NCI-H128 (cell line): ENCODE measurements at regions not wholly inside any gene's neighbourhood (a gene's known extent, or its start where the extent isn't known, plus 50 kb on each side); places are given as distances from the start of the nearest gene placed in this dataset.
"Not testable (repeated sequence)": the region's sequence is repeated elsewhere in the genome, so short reads cannot be mapped to it uniquely, and the experiment has no call there.

Source experiments
- DNase-seq: peaks from one replicate; lab custom pipeline; 2025; ENCODE audit not compliant: unreplicated experiment; lab: John Stamatoyannopoulos, UW

- not testable (repeated sequence) for DNase-seq
These were observed 62.8 kb downstream of the SCP2D1 start for GRCh38 chr20:18876394-18876793.

DNA sequence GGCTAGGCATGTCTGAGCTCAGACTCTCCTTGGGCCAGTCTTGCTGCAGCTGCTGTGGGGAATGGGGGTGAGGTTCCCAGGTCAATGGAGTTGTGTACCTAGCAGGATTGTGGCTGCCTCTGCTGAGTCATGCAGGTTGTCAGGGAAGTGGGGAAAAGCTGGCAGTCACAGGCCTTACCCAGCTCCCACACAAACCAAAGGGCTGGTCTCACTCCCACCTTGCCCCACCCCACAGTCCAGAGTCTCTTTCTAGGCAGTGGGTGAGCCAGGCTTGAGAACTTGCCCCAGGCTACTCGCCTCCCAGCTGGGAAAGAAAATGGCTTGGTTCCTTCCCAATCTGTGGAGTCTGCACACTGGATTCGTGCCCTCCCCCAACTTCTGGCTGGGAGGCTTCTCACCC lies 65.7 kb downstream of the SCP2D1 start:
- no peak for DNase-seq

DNA sequence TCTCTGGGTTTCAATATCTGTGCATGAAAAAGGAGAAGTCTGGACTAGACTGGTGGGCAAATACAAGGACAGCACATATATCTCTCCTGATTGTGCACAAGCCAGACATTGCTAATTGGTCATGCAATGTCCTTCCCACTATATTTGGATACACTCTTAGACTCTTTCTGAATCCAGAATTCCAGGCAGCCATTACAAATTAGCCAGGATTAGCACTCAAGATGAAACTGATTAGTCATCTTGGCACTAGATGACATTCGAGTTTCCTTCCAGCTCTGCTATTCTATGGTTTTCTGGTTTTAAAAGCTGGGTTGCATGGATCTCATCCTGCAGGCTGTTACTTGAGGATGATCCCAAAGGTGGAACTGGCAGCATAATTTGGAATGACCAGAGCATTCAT lies 73.2 kb downstream of the SCP2D1 start:
- DNase-seq: no peak

GRCh38 chr20:18901980-18902737 lies 88.6 kb downstream of the SCP2D1 start:
- no peak for DNase-seq

- DNase-seq: no peak
These were observed 90.6 kb downstream of the SCP2D1 start for GRCh38 chr20:18904192-18904591.

DNA sequence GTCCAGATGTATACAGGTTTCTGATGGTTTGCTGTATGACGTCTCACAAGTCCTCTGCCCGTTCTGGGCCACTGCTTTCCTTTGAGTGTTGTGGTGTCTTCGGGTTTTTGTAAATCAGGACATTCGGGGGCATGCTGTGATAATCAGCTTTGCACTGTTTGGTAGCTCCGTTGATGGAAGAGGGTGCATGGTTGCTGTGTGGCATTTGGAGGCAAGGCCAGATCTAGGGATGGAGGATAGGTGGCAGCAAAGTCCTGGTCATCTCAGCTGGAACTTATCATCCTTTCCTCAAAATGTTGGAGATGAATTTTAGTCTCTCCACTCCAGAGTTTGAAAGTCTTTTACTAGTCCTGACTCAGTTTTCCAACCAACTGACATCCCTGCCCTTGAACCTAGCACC lies 91.0 kb downstream of the SCP2D1 start:
- no peak for DNase-seq

DNA sequence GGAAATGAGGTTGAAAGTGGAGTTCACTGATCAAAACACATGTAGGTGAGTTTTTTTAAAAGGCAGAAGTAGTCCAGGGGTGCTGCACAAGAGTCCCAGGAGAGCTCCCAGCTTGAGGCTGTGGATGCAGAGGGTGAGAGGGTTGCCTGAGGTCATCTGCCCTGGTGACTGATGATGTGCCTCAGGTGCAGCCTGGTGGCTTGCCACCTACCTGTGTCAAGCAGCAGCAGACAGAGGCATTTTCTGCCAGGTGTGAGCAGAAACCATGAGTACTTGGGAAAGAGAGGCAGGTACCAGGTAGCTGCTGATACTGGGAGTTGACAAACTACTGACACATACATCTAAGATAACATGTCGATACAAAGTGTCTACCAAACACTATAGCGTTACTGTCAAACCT lies 92.5 kb downstream of the SCP2D1 start:
- DNase-seq: no peak

- DNase-seq: no peak
These were observed 93.8 kb downstream of the SCP2D1 start for GRCh38 chr20:18907353-18907752.

DNA sequence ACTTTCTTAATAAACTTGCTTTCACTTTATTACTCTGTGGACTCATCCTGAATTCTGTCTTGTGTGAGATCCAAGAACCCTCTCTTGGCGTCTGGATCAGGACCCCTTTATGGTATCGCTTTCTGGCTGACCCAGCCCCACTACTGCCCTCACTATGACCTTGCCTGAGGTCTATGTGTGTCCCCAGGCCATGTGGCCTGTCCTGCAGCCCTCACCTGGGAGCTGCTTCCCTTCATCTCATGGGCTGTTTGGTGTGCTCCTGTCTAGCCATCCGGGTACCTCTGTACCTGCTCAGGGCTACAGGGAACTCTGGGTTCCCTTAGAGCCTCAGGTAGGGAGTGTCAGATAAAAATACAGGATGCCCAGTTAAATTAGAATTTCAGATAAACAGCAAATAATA lies 94.5 kb downstream of the SCP2D1 start:
- no peak for DNase-seq

- DNase-seq: no peak
These were observed 95.7 kb downstream of the SCP2D1 start for GRCh38 chr20:18909254-18909653.

GRCh38 chr20:18913701-18914100 lies 100.1 kb downstream of the SCP2D1 start:
- no peak for DNase-seq

DNA sequence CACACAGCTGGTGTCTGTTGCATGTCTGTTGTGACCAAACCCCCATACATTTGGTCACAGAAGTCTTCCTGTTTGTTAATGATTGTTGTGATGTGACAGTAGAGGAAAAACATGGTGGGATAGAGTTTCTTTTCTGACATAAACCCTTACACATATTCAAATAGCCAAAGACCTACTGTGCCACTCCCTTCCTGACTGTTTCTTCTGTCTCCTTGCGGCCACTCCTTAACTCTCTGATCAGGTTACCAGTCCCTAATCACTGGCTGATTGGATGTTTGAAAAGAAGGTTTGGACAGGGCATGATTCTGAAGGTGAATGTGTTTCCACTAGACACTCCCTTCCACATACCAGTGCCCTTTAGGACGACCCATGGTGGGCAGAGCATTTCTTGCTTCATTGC lies 101.2 kb downstream of the SCP2D1 start:
- no peak for DNase-seq

GRCh38 chr20:18916886-18917750 lies 103.5 kb downstream of the SCP2D1 start:
- DNase-seq: no peak

- DNase-seq: no peak
These were observed 106.4 kb downstream of the SCP2D1 start for GRCh38 chr20:18919996-18920395.

DNA sequence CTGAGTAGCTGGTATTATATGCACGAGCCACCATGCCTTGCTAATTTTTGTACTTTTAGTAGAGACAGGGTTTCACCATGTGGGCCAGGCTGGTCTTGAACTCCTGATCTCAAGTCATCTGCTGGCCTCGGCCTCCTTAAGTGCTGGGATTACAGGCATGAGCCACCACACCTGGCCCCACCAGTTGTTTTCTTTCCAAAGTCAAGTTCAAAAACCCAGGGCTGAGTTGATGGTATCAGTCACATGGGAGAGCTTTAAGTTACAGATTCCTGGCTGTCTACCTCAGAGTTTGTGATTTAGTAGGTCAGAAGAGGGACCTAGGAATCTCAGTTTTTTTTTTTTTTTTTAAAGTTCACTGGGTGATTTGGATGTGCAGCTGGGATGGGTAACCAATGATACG lies 107.7 kb downstream of the SCP2D1 start:
- DNase-seq: no peak

- DNase-seq: no peak
These were observed 108.7 kb downstream of the SCP2D1 start for GRCh38 chr20:18922251-18922650.

- no peak for DNase-seq
These were observed 109.3 kb downstream of the SCP2D1 start for GRCh38 chr20:18922898-18923297.

GRCh38 chr20:18926965-18927364 lies 113.4 kb downstream of the SCP2D1 start:
- DNase-seq: no peak

GRCh38 chr20:18928626-18929025 lies 115.0 kb downstream of the SCP2D1 start:
- DNase-seq: no peak

DNA sequence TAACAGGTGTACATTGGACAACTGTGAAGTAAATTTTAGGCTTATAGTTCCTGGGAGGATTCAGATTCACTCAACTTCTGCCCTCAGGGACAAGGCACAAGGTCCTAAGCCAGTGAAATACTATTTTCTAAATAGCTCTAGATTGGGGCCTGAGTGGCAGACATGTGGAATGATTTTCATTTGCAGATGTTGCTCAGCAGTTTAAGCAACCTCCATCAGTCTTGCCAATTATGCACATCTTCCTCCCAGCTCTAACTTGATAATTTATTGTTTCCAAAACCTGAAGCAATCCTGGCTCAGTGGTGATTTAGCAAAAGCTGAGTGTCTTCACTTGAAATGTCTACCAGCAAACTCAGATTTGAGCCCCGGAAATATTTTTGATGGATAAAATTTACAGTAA lies 116.2 kb downstream of the SCP2D1 start:
- no peak for DNase-seq

DNA sequence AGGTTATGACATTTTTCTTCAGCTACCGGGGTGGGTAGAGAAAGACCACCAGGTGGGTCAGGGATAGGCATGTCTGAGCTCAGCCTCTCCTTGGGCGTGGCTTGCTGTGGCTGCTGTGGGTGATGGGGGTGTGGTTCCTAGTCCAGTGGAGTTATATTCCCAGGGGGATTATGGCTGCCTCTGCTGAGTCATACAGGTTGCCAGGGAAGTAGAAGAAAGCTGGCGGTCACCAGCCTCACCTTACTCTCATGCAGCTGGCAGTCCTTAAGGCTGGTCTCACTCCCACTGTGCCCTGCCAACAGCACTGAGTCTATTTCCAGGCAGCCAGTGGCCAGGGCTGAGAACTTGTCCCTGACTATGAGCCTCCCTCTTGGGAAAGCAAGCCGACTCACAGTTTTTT lies 130.0 kb downstream of the SCP2D1 start:
- DNase-seq: no peak

- DNase-seq: no peak
These were observed 143.3 kb downstream of the SCP2D1 start for GRCh38 chr20:18956890-18957289.
